Epithelial cell of esophagus (primary cell): ENCODE measurements at regions not wholly inside any gene's neighbourhood (a gene's known extent, or its start where the extent isn't known, plus 50 kb on each side); places are given as distances from the start of the nearest gene placed in this dataset.

Source experiments
- DNase-seq: peaks from one replicate; pipeline ENCODE4 v3.0.0; 2010; ENCODE audit warnings: low read depth
- H3K4me3 ChIP-seq: 2 replicates; pipeline ENCODE4 v1.5.1; 2011; ENCODE audit warnings: mild to moderate bottlenecking, low read length, control low read depth
- TF ChIP-seq, protein P1 (sequence below): IDR thresholded peaks from 2 replicates; pipeline ENCODE4 v1.5.1; 2011; ENCODE audit warnings: low read depth, mild to moderate bottlenecking, low read length, control low read depth, inconsistent platforms; ENCODE audit not compliant: insufficient read depth; ENCODE audit errors: missing control alignments

DNA sequence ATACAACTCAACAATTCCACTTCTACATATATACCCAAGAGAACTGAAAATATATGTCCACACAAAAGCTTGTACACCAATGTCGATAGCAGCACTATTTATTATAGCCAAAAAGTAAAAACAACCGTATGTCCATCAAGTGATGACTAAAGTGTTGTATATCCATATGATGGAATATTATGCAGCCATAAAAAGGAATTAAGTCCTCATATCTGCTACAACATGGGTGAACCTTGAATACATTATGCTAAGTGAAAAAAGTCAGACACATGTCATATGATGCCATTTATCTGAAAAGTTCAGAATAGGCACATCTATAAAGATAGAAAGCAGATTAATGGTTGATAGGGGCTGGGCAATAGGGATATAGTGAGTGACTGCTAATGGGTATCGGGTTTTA, 204.5 kb downstream of the KCNRG start:
- TF ChIP-seq, protein P1, sequence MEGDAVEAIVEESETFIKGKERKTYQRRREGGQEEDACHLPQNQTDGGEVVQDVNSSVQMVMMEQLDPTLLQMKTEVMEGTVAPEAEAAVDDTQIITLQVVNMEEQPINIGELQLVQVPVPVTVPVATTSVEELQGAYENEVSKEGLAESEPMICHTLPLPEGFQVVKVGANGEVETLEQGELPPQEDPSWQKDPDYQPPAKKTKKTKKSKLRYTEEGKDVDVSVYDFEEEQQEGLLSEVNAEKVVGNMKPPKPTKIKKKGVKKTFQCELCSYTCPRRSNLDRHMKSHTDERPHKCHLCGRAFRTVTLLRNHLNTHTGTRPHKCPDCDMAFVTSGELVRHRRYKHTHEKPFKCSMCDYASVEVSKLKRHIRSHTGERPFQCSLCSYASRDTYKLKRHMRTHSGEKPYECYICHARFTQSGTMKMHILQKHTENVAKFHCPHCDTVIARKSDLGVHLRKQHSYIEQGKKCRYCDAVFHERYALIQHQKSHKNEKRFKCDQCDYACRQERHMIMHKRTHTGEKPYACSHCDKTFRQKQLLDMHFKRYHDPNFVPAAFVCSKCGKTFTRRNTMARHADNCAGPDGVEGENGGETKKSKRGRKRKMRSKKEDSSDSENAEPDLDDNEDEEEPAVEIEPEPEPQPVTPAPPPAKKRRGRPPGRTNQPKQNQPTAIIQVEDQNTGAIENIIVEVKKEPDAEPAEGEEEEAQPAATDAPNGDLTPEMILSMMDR: no peak
- H3K4me3 ChIP-seq: no peak overlapping the region
- DNase-seq: no peak

DNA sequence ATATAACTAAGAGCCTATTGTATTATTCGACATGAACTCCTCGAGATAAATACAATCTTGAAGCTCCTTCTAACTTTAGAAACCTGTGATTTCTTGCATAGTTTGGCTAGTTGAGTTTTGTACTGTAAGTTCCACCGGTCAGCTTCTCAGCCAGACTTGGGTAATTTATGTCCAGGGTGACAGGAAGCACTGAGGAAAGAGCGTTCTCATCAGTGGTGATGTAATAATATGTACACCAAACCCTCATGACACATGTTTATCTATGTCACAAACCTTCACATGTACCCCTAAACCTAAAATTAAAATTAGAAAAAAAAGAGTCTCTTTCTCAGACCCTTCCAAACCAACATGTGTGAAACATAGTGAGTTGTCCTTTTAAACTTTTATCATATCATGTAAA, 205.7 kb downstream of the KCNRG start:
- no peak overlapping the region for H3K4me3 ChIP-seq
- no peak for DNase-seq
- TF ChIP-seq, protein P1: no peak

DNA sequence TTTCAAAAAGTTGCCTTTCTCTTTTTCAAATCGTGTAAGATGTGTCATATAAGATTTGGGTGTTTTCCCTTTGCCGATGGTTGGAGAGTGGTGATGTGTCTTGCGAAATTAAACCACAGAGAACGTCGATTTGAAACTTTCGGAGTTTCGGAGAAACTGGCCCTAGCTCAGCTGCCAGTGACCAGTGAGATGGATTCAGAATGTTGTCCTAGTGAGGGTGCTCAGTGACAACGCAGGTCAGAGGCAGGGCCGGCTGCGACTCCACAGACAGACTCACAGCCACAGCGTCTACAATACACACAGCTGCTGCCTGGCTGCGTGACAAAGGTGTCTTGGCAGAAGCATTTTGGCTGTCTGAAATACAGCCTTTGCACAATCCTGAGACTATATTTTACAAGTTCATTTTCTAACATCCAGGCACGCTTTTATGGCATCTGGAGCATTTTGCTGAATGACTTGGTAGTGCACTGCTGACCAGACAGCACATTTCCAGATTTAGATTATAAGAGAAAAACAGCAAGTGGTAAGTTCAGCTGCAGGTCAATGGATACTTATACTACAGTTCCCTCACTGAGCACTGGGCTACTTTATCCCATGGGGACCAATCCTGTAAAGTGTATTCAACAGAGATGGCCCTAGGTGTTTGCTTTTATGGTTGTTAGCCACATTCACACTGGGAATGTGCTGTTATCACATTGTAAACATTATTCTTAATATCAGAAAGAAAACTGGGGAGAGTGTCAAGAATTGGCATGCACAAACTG, 207.5 kb downstream of the KCNRG start:
- H3K4me3 ChIP-seq: peak overlapping the region; percentile 21
- DNase-seq: peak; percentile 82
- TF ChIP-seq, protein P1: no peak

DNA sequence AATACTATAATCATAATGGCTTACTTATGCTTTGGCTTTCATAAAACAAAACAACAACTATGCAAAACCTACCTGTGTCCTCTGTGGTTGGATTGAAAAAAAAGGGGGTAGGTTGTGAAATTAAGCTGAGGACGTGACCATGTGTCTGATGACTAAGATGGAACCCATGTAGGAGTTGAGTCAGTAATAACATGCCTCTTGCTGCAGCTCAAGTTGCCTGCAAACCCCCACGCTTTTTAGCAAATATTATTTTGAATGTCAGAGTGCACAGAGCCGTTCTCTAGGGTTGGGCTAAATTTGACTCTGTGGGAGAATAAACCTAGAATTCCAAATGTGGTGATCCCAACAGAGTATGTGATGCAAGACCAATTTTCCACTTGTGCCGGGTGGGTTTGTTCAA, 209.3 kb downstream of the KCNRG start:
- peak; percentile 93 for DNase-seq
- TF ChIP-seq, protein P1: no peak
- no peak overlapping the region for H3K4me3 ChIP-seq

DNA sequence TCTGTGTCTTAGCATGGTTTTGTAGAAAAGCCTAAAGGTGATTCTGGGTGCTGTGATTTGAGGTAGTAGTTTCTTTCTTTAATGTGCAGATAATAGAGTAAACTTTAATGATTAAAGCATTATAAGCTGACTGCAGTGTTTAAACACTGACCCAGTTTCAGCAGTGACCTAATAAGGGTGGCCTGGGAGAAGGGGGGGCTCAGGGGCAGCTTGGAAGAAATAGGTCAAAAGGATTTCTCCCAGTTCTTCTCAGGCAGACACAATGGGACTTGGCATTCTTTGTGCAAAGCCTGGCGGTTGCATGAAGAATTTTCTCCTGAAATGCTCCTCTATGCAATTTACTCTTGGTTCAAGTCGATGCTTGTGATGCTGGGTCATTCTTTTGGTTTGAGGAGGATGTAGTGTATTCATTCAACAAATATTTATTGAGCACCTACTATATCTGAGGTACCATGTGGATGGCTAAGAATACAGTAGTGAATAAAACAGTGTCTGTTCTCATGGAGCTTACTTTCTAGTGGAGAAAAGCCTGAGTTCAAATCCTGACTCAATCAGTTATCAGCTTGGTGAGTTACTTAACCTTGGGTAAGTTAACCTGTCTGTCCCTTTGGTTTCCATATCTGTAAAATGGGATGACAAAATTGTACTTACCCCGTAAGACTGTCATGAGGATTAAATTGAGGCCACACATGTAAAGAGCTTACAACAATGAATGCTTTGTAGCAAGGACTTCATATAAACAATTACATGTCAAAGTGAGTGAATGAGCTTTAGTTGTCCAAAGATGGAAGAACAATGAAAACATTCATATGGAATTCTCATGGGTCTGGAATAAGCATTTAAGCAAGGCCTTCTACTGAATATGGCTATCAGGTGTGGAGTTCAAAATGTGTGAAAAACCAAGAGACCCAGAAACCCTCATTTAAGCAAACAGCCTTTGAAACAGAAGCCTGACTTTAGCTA, 210.2 kb downstream of the KCNRG start:
- DNase-seq: no peak
- H3K4me3 ChIP-seq: no peak overlapping the region
- TF ChIP-seq, protein P1: no peak

DNA sequence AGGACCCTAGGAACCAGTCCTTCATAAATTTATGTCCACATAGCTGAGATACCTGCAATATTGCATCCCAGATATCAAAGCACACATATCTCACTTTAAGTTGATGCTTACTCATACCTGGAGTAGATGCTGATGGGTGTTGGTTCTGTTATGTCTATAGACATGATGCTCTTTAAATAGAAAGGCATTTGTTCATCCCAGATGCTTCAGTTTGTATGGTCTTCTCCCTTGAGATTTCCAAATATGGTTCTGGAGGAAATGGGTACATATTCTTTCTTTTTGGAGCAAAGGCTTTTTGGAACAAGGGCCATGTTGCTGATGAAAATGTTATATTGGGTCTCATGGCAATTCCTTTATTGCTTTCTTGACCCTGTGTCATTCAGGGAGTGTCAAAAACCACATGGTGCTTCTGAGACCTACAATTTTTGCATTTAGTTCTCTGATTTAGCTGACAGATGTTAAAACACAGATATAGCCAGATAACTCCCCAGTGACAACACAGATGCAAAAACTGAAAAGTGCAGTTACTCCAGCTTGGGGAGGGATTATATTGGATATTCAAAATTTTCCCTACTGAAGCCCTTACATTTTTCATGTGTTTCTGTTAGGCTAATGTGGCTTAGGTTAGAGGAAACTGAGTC, 211.4 kb downstream of the KCNRG start:
- DNase-seq: no peak
- H3K4me3 ChIP-seq: no peak overlapping the region
- TF ChIP-seq, protein P1: no peak
